ENCODE measurements at regions not wholly inside any gene's neighbourhood (a gene's known extent, or its start where the extent isn't known, plus 50 kb on each side); places are given as distances from the start of the nearest gene placed in this dataset.

GRCh38 chr1:101406271-101406670 is 169.5 kb downstream of the S1PR1 start:
- TF ChIP-seq MAX (IDR thresholded peaks at IDR 0.05) (no peak), REST (IDR thresholded peaks at IDR 0.05; ENCODE audit: low read depth) (no peak), EP300 (IDR thresholded peaks at IDR 0.05; ENCODE audit: borderline replicate concordance) (no peak), CREB1 (IDR thresholded peaks at IDR 0.05; ENCODE audit: low read depth) (no peak)

Data from Ishikawa (cell line).